Gastroesophageal sphincter (tissue), 3 donors: ENCODE measurements at regions not wholly inside any gene's neighbourhood (a gene's known extent, or its start where the extent isn't known, plus 50 kb on each side); places are given as distances from the start of the nearest gene placed in this dataset.

ENCODE experiments used
- EP300 ChIP-seq: sonication (generic); formaldehyde crosslinking; IDR thresholded peaks from one replicate; pipeline ENCODE4 v1.6.1; 2017; ENCODE audit warnings: antibody characterized with exemption, mild to moderate bottlenecking
- POLR2A ChIP-seq, 2 donors: fragments of 450-650 bp; IDR thresholded peaks; one replicate each; pipeline ENCODE4 v1.6.1; 2017; ENCODE audit warnings: antibody characterized with exemption in 2 of 2, mild to moderate bottlenecking in 2 of 2, moderate library complexity in 1 of 2
- POLR2AphosphoS5 ChIP-seq: sonication (generic); formaldehyde crosslinking; IDR thresholded peaks from one replicate; pipeline ENCODE4 v1.6.1; 2017; ENCODE audit warnings: antibody characterized with exemption
- TF ChIP-seq, protein P1 (sequence below), 4 experiments: fragments of 200-600 bp in 2 of 4; fragments of 450-650 bp in 2 of 4; sonication (generic) in 1 of 4; IDR thresholded peaks; one replicate each; pipeline ENCODE4 v1.5.1; 2017 to 2019; ENCODE audit warnings: antibody characterized with exemption in 4 of 4, mild to moderate bottlenecking in 2 of 4, moderate library complexity in 2 of 4

DNA sequence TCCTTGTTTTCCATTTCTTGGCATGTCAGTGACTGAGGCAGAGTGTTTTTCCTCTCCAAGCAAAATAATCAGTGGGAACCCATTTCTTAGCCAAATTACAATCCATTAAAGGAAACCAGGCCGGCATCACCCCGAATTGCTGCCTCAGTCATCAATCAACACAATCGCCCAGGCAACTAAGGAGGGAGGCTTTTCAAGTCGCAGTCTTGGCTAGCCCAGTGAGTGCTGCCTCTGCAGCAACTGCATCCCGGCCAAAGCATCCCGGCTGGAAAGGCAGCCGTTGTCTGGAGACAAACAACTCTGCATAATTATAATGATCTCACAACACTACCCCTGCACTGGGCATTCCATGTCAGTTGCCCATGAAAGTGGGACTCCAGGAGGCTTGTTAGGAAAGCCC lies 213.5 kb upstream of the PRICKLE2 start:
- no peak for TF ChIP-seq POLR2A (IDR thresholded peaks at IDR 0.05)
- TF ChIP-seq, protein P1, sequence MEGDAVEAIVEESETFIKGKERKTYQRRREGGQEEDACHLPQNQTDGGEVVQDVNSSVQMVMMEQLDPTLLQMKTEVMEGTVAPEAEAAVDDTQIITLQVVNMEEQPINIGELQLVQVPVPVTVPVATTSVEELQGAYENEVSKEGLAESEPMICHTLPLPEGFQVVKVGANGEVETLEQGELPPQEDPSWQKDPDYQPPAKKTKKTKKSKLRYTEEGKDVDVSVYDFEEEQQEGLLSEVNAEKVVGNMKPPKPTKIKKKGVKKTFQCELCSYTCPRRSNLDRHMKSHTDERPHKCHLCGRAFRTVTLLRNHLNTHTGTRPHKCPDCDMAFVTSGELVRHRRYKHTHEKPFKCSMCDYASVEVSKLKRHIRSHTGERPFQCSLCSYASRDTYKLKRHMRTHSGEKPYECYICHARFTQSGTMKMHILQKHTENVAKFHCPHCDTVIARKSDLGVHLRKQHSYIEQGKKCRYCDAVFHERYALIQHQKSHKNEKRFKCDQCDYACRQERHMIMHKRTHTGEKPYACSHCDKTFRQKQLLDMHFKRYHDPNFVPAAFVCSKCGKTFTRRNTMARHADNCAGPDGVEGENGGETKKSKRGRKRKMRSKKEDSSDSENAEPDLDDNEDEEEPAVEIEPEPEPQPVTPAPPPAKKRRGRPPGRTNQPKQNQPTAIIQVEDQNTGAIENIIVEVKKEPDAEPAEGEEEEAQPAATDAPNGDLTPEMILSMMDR (IDR thresholded peaks at IDR 0.05): no peak
- no peak for TF ChIP-seq POLR2AphosphoS5
- TF ChIP-seq EP300: no peak
